ENCODE measurements at regions not wholly inside any gene's neighbourhood (a gene's known extent, or its start where the extent isn't known, plus 50 kb on each side); places are given as distances from the start of the nearest gene placed in this dataset.
"Not testable (repeated sequence)": the region's sequence is repeated elsewhere in the genome, so short reads cannot be mapped to it uniquely, and the experiment has no call there.

DNA sequence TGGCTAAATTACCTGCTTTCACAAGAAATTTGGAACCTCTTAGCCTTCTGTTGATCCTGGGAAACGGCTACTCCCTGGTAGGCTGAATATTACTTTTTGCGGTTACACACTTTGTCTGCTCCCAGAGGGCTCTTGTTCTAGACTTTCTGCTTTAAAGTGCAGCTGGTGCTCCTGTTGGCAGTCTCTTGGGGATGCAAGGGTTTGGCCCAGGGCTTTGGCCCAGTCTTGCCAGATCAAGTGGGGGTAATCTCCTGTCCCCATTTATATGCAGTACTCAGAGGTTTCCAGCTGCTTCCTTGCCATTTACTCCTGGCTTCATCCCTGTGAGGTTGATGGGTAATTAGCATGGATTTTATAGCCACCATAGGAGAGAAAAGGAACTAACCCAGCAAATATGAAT, 558.2 kb upstream of the MIS18BP1 start:
- no peak for DNase-seq

DNA sequence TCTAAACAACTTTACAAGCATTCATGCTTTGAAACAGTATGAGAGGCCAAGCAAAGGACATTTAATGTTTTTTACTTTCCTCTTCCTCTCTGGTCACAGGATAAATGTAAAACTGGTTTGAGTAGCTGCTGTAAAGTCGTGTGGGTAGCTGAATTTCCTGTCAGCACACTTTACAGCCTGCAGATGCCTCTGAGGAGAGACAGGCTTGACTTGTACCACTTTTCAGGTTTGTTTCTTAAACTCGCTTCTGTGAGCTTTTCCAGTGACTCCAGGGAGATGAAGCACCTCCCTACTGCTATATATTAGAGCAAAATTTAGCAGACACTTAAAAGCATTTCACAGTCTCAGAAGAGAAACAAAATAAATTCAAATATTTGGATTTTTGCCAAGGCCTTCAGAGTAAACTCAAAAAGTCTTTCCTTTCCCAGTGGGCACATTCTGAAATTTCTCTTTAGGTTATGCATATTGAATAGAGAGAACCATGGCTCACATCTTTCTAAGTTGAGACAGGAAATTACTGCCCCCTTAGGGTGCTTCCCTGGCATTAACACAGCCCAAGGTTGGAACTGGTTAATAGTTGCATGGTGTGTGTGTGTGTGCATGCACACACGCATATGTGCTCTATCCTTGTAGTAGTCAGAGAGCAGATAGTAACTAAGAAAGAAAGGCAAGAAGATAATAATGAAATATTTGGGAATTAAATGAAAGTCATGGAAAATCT, 557.3 kb upstream of the MIS18BP1 start:
- DNase-seq: peak; percentile 32

DNA sequence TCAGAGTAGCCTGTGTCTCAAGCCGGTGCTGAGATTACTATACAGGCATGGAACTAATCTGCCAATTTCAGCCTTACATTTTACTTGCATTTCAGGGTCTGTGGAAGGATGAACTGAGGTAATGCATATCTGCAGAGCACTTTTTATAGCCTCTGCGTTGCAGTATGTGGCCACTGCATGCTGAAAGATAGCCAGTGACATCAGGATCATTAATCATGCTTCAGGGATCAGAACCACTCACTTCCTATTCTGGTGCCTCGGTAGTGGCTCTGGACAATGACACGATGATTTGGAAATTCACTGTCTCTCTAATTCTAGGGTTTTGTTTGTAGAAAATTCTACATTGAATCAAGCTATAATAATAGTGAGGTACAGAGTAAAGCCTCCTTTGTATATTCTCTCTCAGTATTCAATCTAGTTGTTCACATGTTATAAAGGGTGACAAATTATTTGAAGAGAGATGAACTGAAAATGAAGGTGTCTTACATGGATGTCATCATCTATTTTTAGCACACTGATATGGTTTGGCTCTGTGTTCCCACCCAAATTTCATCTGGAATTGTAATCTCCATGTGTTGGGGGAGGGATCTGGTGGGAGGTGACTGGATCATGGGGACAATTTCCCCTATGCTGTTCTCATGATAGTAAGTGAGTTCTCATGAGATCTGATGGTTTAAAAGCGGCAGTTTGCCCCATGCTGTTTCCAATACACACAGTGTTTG, 554.3 kb upstream of the MIS18BP1 start:
- no peak for DNase-seq

DNA sequence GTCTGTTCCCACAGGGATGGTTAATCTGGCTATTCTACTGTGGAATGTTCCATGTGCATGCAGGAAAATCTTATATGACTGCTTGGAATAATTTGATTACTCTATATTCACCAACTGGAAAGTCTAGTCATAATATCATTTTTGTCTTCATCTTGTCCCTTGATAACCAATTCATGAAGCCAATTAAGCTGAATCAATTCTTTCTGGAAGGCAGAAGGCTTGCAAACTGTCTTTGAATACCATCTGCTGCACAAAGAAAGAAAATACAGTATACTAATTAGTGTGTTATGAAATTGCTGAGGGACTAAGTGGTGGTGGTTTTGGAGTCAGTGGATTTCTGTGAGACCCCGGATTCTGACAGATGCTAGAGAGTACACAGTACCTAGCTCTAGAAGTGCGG, 546.5 kb upstream of the MIS18BP1 start:
- no peak for DNase-seq

DNA sequence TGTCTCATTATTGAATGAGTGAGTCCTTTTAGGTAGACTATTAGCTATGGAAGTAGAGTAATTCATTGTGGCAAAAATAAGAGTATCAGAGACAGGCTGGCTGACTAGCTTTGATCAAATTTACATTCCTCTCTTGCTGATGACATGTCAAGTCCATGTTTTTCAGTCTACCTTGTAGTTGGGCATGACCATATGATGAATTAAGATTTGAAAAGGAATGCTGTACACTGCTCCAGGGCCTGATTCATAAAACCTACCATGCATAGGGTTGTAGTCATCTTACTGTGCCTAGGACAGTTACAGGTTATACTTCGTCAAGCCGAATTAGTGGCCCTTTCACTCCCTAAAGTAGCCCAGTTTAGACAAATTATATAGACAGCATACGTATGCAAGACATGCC, 545.7 kb upstream of the MIS18BP1 start:
- DNase-seq: no peak

DNA sequence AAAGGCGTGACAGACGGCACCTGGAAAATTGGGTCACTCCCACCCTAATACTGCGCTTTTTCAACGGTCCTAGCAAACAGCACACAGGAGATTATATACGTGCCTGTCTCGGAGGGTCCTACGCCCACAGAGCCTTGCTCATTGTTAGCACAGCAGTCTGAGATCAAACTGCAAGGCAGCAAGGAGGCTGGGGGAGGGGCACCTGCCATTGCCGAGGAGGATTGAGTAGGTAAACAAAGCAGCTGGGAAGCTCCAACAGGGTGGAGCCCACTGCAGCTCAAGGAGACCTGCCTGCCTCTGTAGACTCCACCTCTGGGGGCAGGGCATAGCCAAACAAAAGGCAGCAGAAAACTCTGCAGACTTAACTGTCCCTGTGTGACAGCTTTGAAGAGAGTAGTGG, 543.0 kb upstream of the MIS18BP1 start:
- DNase-seq: not testable (repeated sequence)

DNA sequence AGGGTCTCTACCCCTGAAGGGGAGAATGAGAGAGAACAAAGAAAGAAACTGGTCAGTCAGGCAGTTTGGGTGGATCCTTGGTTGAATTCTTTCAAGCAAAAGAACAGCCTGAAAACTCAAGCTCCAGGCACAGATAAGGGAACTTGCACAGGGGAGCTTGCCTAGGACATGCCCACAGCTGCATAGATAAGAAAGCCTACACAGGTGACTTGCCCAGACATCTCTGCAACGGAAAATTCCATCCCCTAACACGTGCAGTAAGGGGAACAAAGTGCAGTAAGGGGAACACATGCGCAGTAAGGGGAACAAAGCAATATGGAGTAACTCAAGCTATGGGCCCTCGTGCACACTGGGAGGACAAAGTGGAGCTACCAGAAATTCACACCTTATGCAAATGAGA, 540.1 kb upstream of the MIS18BP1 start:
- no peak for DNase-seq

DNA sequence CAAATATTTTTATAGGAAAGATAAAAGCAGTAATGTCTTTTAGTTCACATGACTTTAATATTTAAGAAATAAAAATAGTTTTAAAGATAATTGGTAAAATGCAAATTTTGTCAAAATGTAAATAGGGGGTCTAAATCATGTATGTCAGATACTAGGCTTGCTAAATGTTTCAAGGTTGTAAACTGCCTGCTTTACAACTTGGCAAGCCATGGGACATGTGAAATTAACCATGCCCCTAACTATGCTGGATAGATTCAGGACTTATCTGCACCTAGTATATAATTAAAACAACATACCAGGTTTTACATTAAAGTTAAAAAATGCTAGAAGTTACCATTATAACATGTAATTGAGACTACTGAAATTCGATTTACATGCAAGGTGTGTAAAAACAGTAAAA, 537.3 kb upstream of the MIS18BP1 start:
- no peak for DNase-seq

DNA sequence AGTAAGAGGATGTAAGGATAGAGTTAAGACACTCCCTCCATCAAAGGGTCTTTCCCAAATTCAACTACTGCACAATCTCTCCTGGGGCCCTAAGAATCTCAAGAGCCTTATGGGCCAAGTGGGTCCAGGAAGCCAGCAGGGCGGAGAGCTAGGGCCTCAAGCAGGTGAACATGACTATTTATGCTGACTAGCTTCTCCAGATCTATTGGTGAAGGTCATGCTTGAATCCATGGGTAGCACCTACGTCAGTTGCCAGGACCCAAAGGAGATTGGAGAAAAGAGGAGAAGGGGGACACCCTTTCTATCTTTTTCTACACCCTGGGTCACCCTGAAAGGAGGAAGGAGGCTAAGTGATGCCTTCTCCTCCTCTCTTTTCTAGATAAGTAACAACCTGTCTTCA, 534.2 kb upstream of the MIS18BP1 start:
- DNase-seq: no peak

DNA sequence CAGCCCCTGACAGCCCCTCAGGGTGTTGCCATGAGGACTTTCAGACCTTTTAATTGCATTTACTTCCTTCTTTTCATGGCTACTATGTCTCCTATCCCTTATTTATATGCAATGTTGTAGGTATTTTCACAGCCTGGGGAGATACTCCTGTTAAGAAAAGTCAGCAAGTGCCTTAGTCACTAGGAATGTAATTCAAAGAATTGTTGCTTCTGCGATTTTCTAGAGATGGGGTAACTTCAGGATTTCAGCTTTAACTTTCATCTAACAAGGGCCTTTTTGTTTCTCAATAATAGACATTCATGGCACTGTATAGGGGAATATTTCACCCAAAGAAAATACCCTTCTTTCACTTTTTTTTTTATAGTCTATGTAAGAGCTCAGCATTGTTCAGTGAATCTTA, 533.3 kb upstream of the MIS18BP1 start:
- no peak for DNase-seq

DNA sequence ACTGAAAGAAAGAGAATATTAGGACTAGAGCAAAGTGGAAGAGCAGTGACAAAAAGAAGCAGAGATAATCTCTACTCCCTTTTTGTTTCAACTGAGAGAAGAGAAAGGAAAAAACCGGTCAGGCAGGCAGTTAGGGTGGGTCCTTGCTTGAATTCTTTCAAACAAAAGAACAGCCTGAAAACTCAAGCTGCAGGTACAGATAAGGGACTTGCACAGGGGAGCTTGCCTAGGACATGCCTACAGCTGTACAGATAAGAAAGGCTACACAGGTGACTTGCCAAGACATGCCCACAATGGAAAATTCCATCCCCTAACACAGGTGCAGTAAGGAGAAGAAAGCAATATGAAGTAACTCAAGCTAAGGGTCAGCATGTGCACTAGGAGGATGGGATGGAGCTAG, 532.2 kb upstream of the MIS18BP1 start:
- no peak for DNase-seq

DNA sequence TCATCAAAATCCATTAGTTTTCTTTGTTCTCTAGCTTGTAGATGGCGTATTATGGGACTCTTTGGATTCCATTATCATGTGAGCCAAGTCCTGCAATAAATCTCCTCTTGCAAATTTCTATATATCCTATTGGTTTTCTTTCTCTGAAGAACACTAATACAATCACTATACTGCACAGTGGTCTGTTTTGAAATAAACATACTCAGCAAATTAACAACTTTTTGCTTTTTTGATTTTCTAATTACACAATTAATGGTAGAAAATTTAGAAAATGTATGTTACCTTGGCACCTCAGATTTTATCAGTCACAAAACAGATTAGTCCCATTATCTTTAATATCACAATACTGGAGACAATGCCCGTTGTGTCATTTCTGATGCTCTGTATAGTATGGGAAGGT, 513.2 kb upstream of the MIS18BP1 start:
- no peak for DNase-seq

DNA sequence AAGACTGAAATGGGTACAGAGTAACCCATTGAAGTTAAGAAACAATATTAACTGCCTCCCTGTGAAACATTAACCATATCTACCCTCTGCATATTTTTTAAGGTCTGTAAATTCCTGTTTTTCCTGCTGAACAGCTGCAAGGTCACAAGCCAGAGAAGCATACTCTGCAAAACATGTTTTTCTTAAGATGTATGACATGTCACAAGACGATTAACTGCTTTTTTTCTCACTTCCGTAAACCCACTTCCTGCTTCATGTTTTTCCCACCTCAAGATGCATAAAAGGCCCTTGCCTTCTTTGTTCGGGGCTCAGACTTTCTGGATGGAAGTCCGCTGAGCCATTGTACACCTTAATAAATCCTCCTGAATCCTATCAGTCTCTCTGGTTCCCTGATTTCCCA, 504.7 kb upstream of the MIS18BP1 start:
- no peak for DNase-seq

DNA sequence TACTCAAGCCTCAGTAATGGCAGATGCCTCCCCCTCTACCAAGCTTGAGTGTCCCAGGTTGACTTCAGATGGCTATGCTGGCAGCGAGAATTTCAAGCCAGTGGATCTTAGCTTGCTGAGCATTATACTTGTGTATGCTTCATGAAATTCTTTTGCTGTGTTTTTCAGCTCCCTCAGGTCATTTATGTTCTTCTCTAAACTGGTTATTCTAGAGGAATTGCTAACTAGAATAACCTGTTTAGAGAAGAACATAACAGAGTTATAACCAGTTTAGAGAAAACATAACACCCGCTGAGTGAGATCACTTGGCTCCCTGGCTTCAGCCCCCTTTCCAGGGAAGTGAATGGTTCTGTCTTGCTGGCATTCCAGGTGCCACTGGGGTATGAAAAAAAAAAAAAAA, 503.4 kb upstream of the MIS18BP1 start:
- DNase-seq: not testable (repeated sequence)

DNA sequence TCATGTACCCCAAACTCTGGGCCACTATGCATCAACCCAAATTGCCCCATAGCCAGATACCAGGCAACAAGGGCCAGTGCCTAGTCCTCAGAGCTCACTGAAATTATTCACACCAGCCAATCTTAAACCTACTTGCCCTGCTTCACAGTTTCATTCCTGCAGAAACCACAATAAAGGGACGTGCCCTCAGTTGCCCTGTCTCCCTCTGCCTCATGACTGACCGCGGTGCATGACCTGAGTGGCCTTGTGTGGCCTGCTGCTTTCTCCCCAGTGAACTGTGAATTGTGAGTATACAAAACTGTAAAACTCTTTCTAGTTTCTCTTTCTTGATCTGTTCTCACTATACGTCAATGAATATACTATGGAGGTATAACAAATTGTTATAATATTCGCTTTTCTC, 490.9 kb upstream of the MIS18BP1 start:
- no peak for DNase-seq

DNA sequence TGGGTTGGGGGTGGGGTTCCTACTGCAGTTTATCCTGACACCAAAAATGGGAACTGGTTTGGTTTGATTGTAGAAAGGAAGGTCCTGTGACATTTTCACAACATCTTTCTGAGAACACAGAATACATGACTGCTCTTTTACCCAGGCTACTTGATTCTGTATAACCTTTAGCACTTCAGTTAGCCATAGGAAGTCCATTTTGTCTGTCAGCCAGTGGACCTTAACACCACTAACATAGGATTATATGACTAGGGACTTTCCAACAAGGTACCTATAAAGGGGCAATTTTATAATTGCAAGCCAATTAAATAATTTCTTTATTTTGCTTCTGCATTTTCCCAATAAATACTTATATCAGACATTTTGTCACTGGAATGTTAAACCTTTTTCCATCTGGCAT, 489.2 kb upstream of the MIS18BP1 start:
- DNase-seq: no peak

DNA sequence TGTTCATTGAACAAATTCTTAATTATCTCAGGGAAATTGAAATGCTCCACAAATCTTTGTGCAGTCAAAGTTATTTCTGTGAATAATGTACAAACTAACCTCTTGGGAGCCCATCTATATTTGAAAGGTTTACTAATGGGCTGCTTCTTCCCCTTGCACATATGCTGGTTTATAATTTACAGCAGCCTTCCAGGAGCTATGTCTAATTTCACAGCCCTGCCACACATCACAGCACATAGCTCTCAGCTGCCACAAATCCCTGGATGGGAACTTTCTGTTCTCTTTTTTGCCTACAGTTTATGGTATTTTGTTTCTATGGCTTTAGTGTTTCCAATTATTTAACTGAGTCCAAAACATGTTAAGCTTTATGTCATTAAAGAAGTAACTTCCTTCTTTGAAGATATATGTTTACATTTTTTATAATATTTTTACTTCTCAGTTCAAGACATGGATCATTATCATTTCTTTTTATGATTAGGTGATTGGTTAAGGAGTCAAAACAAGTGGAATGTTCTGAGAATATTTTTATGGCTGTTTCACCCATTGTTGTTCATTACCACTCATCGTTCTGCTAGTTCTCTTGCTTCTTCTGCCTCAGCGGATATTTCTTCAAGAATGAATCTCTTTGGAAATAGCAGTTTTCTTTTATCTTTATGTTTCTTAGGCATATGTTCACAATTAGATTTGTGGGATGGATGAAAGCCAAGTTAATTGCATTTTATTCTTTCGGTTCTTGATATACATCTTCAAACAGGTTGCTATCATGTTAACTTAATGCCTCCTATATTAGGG, 475.6 kb upstream of the MIS18BP1 start:
- DNase-seq: no peak

DNA sequence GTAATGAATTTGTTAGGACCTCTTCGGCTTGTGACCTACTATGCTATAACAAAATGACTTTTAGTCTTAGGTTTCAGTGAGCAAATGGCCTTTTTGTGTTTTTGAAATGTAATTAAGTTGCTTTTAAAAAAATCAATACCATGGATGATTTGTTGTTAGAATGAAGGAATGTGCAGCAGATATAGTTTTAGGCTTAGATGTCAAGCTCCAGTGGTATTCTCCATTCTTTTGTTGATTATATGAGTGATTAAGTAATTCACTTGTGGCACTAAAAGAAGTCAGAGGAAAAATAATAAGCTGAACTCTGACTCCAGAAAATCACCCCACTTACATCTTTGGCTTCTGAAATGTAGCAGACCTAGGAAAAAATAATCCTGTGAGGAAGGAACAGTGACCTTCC, 474.1 kb upstream of the MIS18BP1 start:
- DNase-seq: no peak

DNA sequence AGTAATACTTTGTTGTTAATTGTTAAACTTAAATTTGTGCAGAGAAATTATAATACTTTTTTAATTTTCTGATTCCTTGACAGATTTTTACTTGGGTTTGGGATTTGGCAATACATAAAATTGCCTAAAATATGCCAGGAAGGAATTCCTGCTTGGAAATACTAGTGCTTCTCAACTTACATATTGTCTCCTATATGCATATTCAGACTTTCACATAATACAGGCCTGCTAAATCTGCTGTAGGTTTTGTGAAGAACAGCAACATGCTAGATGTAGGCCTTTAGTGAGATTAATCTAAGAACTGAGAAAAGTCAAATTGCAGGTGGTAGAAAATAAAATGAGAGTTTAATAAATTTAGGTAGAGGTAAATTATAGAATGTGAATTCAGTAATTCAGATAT, 468.5 kb upstream of the MIS18BP1 start:
- no peak for DNase-seq

DNA sequence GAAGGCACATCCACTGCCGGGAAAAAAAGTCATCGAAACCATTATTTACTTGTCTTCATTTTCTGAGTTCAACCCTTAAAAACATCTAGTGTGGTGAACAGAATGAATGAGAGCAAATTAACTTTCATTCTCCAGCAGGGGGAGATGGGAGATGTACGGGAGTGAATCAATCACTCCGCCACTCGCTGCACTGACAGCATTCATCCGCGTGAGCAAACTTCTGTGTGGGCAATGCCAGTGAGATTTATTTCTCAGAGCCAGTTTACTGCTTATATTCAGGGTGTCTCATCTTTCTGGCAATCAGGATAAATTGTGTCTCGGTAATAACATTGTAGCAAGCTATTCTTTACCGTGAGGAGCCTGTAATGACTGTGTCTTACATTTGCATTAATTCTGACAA, 463.6 kb upstream of the MIS18BP1 start:
- no peak for DNase-seq

DNA sequence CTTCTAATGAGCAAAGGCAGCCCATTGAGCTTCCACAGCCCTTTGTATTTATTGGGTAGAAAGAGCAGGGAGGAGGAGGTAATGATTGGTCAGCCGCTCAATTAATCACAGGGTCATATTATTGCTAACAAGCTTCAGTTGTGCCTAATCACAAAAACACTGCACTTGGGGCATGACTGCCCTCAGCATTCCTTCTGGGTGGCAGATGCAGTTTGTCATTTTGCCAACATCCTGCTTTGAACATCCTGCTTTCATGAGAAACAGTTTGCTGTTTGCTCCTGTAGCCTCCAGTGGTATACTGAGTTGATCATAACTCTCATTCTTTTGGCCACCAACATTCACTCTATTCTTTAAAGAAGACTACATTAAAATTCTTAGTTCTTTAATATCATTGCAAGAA, 462.9 kb upstream of the MIS18BP1 start:
- no peak for DNase-seq

DNA sequence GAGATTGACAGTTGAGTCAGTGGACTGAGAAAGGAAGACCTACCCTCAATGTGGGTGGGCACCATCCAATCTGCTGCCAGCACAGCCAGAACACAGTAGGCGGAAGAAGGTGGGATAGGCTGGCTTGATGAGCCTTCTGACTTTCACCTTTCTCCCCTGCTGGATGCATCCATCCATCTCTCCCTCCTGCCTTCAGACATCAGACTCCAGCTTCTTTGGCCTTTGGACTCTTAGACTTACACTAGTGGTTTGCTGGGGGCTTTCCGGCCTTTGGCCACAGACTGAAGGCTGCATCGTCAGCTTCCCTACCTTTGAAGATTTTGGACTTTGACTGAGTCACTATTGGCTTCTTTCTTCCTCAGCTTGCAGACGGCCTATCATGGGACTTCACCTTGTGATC, 456.5 kb upstream of the MIS18BP1 start:
- DNase-seq: no peak

DNA sequence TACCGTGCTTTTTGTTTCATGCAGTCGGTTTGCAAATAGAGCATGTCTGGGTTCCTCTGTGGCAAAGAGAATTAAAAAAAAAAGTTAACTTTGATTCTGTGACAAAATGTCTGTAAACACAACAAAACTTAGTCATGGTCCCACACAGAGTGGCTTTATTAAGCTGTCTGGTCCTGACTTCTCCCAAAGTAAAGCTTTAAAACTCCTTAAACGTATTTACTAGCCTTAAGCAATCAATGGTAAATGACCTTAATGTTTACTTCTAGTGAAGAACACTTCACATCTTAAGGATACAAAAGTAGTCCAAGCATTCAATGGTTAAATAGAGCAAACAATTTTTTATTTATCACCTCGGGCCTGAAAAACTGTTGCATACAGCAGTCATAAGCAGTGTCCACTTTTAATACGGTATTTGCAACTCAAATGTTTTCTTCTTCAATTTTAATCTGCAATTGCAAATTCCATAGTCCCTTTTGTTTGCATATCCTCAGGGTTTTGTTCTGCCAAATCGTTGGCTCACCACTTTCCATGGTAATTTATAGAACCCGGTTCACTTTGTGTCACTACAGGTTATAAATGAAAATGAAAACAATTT, 453.0 kb upstream of the MIS18BP1 start:
- DNase-seq: no peak

DNA sequence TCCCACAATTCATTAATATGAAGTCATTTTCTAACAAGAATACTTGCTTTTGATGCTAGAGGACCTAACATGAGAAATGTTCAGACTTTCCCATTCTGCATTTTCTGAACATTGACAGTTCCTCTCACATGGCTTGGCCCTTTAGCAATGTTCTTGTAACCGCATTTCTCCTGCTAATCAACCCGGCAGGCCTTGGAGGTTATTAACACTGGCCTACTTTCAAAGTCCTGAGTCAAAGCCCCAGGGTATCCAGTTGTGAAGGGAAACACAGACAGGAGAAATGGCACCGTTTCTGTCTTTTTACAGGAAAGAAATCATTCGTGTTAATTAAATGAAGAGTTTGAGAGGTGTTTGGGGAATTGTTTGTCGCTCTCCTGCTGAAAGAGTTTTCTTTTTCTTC, 446.5 kb upstream of the MIS18BP1 start:
- DNase-seq: no peak

All from KG1 (cell line).